Stimulated activated CD8-positive, alpha-beta memory T cell treated with anti-CD3 and anti-CD28 coated beads, Interleukin-4, amount 100 ng/mL, for 48 hours (primary cell): ENCODE measurements at regions not wholly inside any gene's neighbourhood (a gene's known extent, or its start where the extent isn't known, plus 50 kb on each side); places are given as distances from the start of the nearest gene placed in this dataset.
"Not testable (repeated sequence)": the region's sequence is repeated elsewhere in the genome, so short reads cannot be mapped to it uniquely, and the experiment has no call there.

ENCODE experiments used
- DNase-seq: peaks from one replicate; pipeline ENCODE4 v3.0.0-alpha.2; 2020

- no peak for DNase-seq
Observed at GRCh38 chr6:141488488-141488887, 644.2 kb upstream of the GJE1 start.

- no peak for DNase-seq
Observed at GRCh38 chr6:141486942-141487341, 645.8 kb upstream of the GJE1 start.

GRCh38 chr6:141484711-141485110 is 648.0 kb upstream of the GJE1 start:
- no peak for DNase-seq

DNA sequence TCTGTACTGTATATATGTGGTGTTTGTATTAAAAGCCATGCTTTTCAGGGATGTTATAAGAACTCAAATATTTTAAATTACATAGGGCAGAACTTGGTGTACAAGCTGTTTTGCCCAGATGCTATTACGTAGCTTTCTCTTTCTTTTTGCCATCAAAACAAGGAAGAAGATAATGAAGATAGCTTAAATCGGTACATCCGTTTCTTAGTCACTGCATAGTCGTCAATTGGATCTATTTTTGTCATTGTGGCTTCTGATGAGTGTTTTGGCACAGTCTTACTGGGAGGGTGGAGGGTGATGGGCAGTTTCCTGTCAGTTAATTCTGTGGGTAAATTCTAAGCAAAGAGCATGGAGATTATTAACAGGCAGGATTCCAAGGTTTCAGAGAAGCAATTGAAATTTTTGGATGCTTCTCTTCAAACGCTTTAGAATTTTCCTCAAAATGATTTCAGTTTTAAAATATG is 649.1 kb upstream of the GJE1 start:
- DNase-seq = peak; percentile 48

DNA sequence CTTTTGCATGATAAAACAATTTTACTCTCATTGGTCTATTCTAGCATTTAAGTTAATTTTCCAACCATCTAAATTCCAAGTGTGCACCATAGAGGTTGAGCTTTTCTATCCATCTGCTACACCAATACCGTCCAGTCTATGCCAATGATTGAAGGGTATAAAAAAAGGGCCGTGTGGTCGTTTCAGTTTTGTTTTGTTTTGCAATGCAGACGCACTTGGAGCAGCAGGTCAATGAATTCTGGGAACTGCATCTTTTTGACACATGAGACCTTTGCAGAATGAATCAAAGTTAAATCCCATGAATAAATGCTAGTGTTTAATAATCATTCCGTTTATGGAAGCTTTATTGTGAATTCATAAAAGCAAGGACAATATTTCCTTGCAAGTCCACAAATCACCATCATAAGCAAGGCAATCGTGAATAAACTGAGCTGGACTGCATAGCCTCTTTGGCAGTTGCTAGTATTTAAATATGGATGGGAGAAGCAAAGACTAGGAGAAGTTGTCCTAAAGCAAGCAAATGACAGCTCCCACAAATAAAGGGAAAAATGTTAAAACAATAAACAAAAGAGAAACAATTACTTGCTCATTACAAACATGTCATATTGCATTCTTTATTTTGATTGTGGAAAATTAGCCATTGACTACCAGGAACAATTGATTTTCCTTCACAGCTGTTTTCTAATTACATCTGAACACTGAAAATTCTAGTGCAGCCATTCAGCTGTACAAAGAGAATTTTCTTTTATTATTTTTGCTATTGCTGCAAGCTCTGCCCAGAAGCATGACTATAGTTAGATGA is 649.7 kb upstream of the GJE1 start:
- no peak for DNase-seq

GRCh38 chr6:141475259-141475658 is 657.5 kb upstream of the GJE1 start:
- DNase-seq = no peak

GRCh38 chr6:141472162-141472928 is 660.4 kb upstream of the GJE1 start:
- DNase-seq = no peak

DNA sequence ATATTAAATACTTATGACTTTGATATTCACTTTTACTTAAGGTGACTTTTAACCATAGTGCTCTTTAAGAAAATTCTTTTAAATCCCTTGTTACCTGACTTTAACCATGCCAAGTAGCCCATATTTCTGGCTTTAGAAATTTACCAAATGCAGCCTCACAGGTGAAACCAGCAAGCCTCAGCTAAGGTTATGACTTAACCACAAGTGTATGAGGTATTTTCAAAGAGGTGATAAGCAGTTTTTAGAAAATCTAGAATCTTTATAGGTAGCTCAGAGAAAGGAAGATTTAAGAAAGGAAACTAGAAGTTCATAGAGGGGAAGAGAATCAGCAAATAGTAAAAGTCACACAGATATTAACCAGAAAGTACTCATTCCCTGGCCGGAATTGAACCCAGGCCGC is 661.9 kb upstream of the GJE1 start:
- no peak for DNase-seq

DNA sequence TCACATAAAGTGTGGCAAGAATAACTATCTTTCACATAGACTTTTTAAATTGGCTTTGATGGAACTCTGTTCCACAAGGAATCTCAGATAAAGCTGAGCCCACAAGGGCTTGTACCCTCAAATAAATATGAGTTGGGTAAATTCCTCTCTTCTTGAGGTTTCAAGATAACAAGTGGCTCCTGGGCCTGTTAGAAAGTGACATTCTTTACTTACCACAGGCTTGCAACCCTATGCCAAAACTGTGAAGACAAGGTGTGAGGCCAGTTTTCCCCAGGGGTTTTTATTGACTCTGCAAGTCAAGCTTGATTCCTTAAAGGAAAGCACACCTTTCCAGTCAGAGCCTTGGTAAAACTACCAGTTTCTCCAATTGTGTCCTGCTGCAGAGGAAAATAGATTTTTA is 664.8 kb upstream of the GJE1 start:
- DNase-seq = no peak

DNA sequence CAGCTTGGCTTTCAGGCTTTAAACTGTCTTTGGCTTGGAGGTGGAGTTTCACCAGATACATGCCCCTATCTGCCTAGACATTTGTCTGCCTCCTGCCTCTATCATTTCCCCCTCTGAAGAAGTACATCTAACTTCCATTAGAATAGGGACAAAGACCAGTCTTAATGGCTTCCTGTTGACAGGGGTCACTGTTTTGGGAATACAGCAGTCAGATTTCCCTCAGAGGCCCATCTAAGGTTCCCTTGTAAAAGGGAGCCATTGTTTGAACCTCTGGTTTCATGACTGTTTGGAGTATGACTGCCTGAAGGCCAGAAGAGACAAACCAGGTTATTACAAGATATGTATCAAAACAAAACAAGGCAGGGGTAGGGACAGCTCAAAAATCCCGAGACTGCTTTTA is 665.7 kb upstream of the GJE1 start:
- no peak for DNase-seq

DNA sequence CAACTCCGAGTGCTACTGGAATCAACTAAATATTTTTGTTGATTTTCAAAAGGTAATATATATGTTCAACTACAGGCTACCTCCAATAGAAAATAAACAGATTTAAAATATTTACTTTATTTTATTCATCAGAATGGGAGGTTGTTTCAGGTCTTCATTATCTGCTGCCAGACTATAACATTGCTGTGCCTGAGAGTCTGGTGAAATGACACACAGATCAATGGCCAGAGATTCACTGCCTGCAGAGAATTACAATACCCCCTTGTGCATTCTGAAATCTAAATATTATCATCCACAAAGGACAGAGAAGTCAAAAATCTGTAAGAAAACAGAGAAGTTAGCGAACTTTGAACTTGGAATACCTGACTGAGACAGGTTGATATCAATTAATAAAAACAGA is 667.8 kb upstream of the GJE1 start:
- no peak for DNase-seq

- DNase-seq = no peak
Observed at GRCh38 chr6:141464490-141464889, 668.2 kb upstream of the GJE1 start.

GRCh38 chr6:141463237-141463977 is 669.3 kb upstream of the GJE1 start:
- no peak for DNase-seq

GRCh38 chr6:141460743-141461484 is 671.8 kb upstream of the GJE1 start:
- no peak for DNase-seq

DNA sequence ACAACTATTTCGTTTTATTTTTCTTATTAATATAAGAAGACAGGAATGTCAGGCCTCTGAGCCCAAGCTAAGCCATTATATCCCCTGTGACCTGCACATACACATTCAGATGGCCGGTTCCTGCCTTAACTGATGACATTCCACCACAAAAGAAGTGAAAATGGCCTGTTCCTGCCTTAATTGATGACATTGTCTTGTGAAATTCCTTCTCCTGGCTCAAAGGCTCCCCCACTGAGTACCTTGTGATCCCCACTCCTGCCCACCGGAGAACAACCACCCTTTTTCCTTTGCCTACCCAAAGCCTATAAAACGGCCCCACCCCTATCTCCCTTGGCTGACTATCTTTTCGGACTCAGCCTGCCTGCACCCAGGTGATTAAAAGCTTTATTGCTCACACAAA is 672.5 kb upstream of the GJE1 start:
- not testable (repeated sequence) for DNase-seq

GRCh38 chr6:141457984-141458383 is 674.7 kb upstream of the GJE1 start:
- DNase-seq = not testable (repeated sequence)

DNA sequence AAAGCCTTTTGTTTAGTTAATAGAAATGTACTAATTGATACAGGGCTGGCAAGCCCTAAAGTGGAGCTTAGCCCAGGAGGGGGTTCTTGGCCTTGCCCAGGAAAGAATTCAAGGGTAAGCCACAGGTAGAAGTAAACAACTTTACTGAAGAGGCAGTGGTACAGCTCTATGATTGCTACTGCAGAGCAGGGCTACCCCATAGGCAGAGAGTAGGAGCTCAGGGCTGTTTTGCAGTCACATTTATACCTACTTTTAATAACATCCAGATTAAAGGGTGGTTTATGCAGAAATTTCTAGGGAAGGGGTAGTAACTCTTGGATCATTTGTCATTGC is 680.4 kb upstream of the GJE1 start:
- no peak for DNase-seq

DNA sequence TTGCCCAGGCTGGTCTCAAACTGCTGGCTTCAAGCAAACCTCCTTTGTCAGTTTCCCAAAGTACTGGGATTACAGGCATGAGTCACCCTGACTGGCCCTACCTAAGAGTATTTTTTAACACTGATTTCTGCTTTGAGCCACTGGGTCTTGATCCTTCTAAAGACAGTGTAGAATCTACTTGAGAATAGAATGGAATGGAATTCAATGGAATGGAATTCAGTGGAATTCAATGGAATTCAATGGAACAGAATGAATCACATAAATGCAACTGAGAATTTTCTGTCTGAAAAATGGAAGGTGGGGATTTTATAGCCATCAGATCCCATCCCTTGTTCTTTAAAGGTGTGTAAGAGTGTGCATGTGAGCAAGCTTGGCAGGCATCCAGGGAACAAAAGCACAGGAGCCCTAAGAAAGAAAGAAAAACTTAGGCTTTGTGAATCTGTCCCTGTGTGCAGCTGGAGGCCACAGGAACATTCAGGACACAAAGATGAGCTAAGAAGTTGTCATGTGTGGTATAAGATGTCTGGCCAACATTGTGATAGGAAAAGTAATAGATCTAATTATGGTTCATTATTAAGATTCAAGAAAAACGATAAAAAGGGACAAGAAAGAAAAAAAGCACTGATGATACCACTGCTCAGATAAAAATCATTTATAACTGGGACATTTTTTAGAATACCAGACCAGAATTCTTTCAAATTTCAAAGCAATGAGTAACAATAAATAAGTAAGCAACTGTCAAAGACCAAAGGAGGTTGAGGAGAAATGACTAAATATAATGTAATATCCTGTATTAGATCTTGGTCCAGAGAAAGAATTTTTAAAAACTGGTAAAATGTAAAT is 681.0 kb upstream of the GJE1 start:
- no peak for DNase-seq

GRCh38 chr6:141451181-141451510 is 681.6 kb upstream of the GJE1 start:
- no peak for DNase-seq

DNA sequence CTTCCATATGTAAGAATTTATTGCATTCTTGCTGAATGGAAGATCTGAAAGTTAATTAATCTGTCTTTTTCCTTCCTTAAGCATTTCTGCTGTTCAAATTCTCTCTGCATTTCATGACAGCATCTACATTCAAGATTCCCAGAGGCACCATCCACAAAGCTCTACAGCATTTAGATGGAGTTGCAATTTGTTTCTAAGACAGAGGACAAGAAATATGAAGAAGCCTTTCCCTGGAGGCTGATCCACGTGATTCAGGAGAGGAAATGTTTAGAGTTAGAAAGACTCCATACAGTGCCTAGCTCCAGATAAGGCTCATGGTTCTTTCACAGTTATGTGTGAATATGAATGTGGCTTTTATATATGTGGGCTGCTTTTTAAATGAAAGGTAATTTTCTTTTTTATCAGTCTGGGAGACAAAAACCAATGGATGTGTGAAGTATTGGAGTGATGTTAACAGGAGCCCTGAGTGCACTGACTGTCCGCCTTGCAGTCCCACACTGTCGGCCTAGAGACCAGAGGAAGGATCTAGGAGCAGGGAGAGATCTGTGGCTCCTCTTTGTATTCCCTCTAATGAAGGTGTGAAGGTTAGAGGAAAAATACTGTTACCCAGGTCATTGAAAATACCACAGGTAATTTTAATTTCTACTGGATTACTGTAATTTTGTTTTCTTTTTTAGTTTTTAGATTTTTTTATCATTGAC is 686.6 kb upstream of the GJE1 start:
- DNase-seq = no peak

- no peak for DNase-seq
Observed at GRCh38 chr6:141443668-141444289, 688.9 kb upstream of the GJE1 start.
